ENCODE measurements at regions not wholly inside any gene's neighbourhood (a gene's known extent, or its start where the extent isn't known, plus 50 kb on each side); places are given as distances from the start of the nearest gene placed in this dataset.

DNA sequence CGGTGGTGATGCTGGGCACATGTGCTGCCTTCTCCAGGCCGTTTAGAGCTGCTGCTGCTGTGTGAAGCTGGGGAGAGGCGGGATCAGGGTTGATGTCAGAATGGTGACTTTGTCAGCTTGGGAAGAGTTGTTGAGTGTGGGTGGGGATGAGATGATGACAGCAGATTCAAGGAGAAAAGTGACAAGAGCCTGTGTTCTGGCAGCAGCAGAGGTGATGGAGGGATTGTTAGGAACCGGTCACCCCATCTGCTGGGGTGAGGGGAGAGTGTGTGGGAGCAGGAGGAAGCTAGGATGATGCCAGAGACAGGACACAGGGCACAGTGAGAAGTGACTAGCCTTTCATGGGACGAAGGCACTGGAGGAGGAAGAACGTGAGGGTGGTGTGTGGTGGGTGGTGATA lies 345.5 kb downstream of the RNF144A start:
- no peak overlapping the region for H3K4me3 ChIP-seq (ENCODE audit: low read depth, low read length)
- no peak for TF ChIP-seq CTCF (conservative IDR thresholded peaks at IDR 0.05; ENCODE audit: low read depth, low read length)
- no peak for DNase-seq (ENCODE audit: low read depth)

DNA sequence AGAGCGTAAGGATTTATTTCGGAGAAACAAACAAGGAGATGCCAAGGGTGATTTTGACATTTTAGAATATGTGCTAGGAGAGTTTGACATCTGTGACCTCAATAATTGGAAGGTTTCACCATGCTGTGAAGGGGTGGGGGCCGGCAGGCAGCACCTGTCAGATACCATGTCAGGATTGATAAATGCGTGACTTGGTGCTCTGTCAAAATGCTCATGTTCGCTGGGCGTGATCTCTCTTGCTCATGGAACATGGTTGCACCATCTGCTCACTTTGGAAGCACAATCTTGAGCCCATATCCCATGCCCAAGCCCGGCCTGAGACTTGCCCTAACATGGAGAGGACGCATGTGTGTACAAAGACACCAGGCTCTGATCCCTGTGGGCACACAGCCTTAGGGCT lies 347.6 kb downstream of the RNF144A start:
- no peak for DNase-seq (ENCODE audit: low read depth)
- no peak for TF ChIP-seq CTCF (conservative IDR thresholded peaks at IDR 0.05; ENCODE audit: low read depth, low read length)

DNA sequence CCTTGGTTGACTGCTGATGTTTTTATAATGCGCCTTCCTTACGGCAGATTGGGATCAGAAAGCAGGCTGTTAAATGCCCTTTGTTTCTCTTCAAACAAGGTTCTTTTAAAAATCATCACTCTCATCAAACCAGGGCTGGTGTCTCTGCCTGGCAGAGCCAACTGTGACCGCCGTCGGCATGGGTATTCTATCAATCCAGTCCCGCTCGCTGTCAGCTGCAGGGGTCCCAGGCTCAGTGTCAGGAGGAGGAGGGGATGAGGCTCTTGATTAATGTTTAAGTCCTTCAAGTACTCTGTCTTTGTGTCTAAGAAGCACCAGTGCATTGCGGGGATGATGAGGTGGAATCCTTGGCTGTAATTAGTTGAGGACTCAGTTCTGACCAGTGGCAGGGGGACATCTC lies 348.1 kb downstream of the RNF144A start:
- no peak for DNase-seq (ENCODE audit: low read depth)
- no peak overlapping the region for H3K4me3 ChIP-seq (ENCODE audit: low read depth, low read length)
- no peak for TF ChIP-seq CTCF (conservative IDR thresholded peaks at IDR 0.05; ENCODE audit: low read depth, low read length)

More for the DNA sequence above, 347.6 kb downstream of the RNF144A start:
- H3K4me3 ChIP-seq (ENCODE audit: low read depth, low read length): no peak overlapping the region

DNA sequence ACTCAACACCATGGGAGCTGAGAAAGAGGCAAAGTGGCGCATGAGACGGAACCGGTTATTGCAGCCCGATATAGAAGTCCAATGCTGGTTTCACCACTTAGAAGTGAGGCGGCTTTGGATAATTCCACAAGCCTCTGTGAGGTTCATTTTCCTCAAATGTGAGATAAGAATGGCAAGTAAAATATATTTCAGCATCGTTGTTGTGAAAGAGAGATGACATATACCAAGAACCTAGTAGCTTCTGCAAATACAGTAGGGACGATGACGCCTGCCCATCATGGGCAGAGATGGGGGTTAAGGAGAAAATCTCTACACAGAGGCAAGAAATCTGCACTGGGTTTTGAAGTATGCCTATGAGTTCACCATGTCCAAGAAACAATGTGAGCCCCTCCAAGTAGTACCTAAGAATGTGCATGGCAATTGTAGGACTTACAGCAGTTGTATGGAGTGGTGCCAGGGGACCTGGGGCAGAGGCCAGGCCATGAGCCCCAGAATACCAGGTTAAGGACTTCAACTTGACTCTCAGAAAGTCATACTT lies 352.0 kb downstream of the RNF144A start:
- no peak overlapping the region for H3K4me3 ChIP-seq (ENCODE audit: low read depth, low read length)
- TF ChIP-seq CTCF (conservative IDR thresholded peaks at IDR 0.05; ENCODE audit: low read depth, low read length): no peak
- no peak for DNase-seq (ENCODE audit: low read depth)

GRCh38 chr2:7270011-7270431 lies 352.8 kb downstream of the RNF144A start:
- H3K4me3 ChIP-seq (ENCODE audit: low read depth, low read length): no peak overlapping the region
- TF ChIP-seq CTCF (conservative IDR thresholded peaks at IDR 0.05; ENCODE audit: low read depth, low read length): no peak
- DNase-seq (ENCODE audit: low read depth): no peak

DNA sequence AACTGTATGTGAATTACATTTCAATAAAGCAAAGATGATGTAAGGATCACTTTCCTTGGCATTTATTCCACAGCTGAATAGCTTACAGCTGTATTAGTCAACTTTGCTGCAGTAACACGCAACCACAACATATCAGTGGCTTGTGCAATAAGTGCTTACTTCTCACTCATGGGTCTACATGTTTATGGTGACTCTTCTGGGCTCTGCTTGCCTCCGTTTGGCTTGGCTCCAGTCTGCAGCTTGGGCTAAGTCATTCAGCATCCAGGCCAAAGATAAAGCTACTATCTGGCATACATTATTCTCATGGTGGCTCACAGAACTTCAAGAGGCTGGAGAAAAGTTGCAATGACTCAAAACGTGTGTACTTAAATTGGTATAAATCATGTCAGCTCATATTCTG lies 355.0 kb downstream of the RNF144A start:
- no peak for DNase-seq (ENCODE audit: low read depth)

More for the DNA sequence above, 355.0 kb downstream of the RNF144A start:
- TF ChIP-seq CTCF (conservative IDR thresholded peaks at IDR 0.05; ENCODE audit: low read depth, low read length): no peak
- no peak overlapping the region for H3K4me3 ChIP-seq (ENCODE audit: low read depth, low read length)

Data from epithelial cell of proximal tubule (primary cell).